Esophagus squamous epithelium (tissue), 4 donors: ENCODE measurements at regions not wholly inside any gene's neighbourhood (a gene's known extent, or its start where the extent isn't known, plus 50 kb on each side); places are given as distances from the start of the nearest gene placed in this dataset.

Experiments
- POLR2A ChIP-seq, 4 donors: fragments of 450-650 bp; IDR thresholded peaks; one replicate each; pipeline ENCODE4 v1.6.1; 2017; ENCODE audit warnings: antibody characterized with exemption in 4 of 4, mild to moderate bottlenecking in 4 of 4, moderate library complexity in 3 of 4
- TF ChIP-seq, protein P1 (sequence below), 6 experiments: fragments of 450-650 bp in 4 of 6; fragments of 200-600 bp in 2 of 6; sonication (generic) in 2 of 6; IDR thresholded peaks; one replicate each; pipeline ENCODE4 v1.5.1; 2016 to 2019; ENCODE audit warnings: antibody characterized with exemption in 6 of 6, mild to moderate bottlenecking in 4 of 6, moderate library complexity in 4 of 6

DNA sequence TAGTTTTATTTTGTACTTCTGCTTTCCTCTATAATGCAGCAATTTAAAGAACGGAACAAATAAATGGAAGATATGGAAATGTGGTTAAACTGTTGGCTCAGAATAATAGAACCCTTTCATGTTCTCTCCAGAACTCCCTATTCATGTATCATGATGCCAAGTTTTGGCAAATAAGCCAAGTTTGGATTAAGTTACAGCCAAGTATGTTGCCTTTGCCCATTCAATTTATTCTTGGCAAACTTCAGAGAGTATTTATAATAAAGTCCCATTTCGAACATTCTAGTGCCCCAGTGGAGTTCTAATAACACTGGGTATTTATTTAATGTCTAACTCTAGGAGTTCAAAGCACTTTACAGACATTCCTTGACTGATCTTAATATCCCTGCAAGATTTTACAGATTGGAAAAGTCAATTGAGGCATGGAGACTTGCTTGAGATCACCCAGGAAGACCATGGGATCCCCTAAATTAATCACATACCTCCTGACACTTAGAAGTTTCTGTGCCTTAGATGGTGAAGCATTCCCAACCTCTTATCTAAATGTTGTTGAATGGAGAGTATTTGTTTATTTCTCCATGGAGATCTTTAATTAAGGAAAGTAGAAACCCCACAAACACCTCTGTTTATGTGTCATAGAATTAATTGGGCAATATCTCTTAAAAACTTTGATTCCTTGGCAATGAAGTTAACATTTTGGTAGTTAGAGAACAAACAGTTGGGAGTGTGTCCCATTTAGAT, 106.7 kb downstream of the ACKR3 start:
- TF ChIP-seq, protein P1, sequence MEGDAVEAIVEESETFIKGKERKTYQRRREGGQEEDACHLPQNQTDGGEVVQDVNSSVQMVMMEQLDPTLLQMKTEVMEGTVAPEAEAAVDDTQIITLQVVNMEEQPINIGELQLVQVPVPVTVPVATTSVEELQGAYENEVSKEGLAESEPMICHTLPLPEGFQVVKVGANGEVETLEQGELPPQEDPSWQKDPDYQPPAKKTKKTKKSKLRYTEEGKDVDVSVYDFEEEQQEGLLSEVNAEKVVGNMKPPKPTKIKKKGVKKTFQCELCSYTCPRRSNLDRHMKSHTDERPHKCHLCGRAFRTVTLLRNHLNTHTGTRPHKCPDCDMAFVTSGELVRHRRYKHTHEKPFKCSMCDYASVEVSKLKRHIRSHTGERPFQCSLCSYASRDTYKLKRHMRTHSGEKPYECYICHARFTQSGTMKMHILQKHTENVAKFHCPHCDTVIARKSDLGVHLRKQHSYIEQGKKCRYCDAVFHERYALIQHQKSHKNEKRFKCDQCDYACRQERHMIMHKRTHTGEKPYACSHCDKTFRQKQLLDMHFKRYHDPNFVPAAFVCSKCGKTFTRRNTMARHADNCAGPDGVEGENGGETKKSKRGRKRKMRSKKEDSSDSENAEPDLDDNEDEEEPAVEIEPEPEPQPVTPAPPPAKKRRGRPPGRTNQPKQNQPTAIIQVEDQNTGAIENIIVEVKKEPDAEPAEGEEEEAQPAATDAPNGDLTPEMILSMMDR (IDR thresholded peaks at IDR 0.05), result no peak
- no peak for TF ChIP-seq POLR2A (IDR thresholded peaks at IDR 0.05)
